Mesenchymal stem cell (in vitro differentiated cells and primary cell): ENCODE measurements at regions not wholly inside any gene's neighbourhood (a gene's known extent, or its start where the extent isn't known, plus 50 kb on each side); places are given as distances from the start of the nearest gene placed in this dataset.
"Not testable (repeated sequence)": the region's sequence is repeated elsewhere in the genome, so short reads cannot be mapped to it uniquely, and the experiment has no call there.

Experiments
- DNase-seq: peaks from one replicate; pipeline ENCODE4 v3.0.0-alpha.2; 2013
- H2AFZ ChIP-seq: one replicate; pipeline ENCODE4 v1.6.1; 2013; ENCODE audit warnings: low read depth, mild to moderate bottlenecking, control low read depth, inconsistent platforms, low read length, moderate library complexity
- H2AK5ac ChIP-seq: 2 replicates; pipeline ENCODE4 v1.6.1; 2013; ENCODE audit warnings: low read length, moderate library complexity, mild to moderate bottlenecking, inconsistent platforms; ENCODE audit not compliant: severe bottlenecking
- H2BK120ac ChIP-seq: one replicate; pipeline ENCODE4 v1.6.1; 2013; ENCODE audit warnings: low read depth, mild to moderate bottlenecking, inconsistent platforms, low read length, moderate library complexity
- H2BK12ac ChIP-seq, 2 experiments: one replicate each; pipeline ENCODE4 v1.6.1; 2013; ENCODE audit warnings: inconsistent platforms in 2 of 2, low read length in 2 of 2, mild to moderate bottlenecking in 2 of 2, moderate library complexity in 2 of 2, control low read depth in 1 of 2
- H2BK15ac ChIP-seq: one replicate; pipeline ENCODE4 v1.6.1; 2013; ENCODE audit warnings: mild to moderate bottlenecking, low read depth, inconsistent platforms; ENCODE audit not compliant: poor library complexity, severe bottlenecking
- H2BK5ac ChIP-seq: 2 replicates; pipeline ENCODE4 v1.6.1; 2013; ENCODE audit warnings: low read depth, mild to moderate bottlenecking, low read length, control low read depth, inconsistent platforms; ENCODE audit not compliant: poor library complexity, severe bottlenecking
- H3K14ac ChIP-seq, 2 experiments: one replicate each; pipeline ENCODE4 v1.6.1; 2013; ENCODE audit warnings: inconsistent platforms in 2 of 2, low read length in 2 of 2, control low read depth in 1 of 2, mild to moderate bottlenecking in 1 of 2, moderate library complexity in 1 of 2
- H3K18ac ChIP-seq, 2 experiments: one replicate each; pipeline ENCODE4 v1.6.1; 2013; ENCODE audit warnings: inconsistent platforms in 2 of 2, low read length in 2 of 2, control low read depth in 1 of 2, low read depth in 1 of 2, mild to moderate bottlenecking in 1 of 2
- H3K23ac ChIP-seq, 2 experiments: one replicate each; pipeline ENCODE4 v1.6.1; 2013; ENCODE audit warnings: inconsistent platforms in 2 of 2, low read length in 2 of 2, mild to moderate bottlenecking in 2 of 2, moderate library complexity in 2 of 2, control low read depth in 1 of 2
- H3K27ac ChIP-seq: 2 replicates; pipeline ENCODE4 v1.5.1; 2013; ENCODE audit warnings: mild to moderate bottlenecking, moderate library complexity, low read length, control low read depth, inconsistent platforms; ENCODE audit not compliant: poor library complexity, severe bottlenecking
- H3K27me3 ChIP-seq, 2 experiments: 2 replicates each; pipeline versions ENCODE4 v1.6.1 to v1.7.0; 2013; ENCODE audit warnings: low read length in 2 of 2, mild to moderate bottlenecking in 2 of 2, moderate library complexity in 2 of 2, control low read depth in 1 of 2, inconsistent platforms in 1 of 2; ENCODE audit not compliant: control insufficient read depth in 1 of 2, insufficient read depth in 1 of 2
- H3K36me3 ChIP-seq, 2 experiments: 2 replicates each; pipeline versions ENCODE4 v1.6.1 to v1.7.0; 2013; ENCODE audit warnings: low read length in 2 of 2, control low read depth in 1 of 2, inconsistent platforms in 1 of 2, low read depth in 1 of 2, mild to moderate bottlenecking in 1 of 2; ENCODE audit not compliant: insufficient read depth in 2 of 2, control insufficient read depth in 1 of 2
- H3K4ac ChIP-seq, 2 experiments: one replicate each; pipeline ENCODE4 v1.6.1; 2013; ENCODE audit warnings: inconsistent platforms in 2 of 2, low read length in 2 of 2, mild to moderate bottlenecking in 2 of 2, moderate library complexity in 2 of 2, control low read depth in 1 of 2, low read depth in 1 of 2
- H3K4me1 ChIP-seq: 2 replicates; pipeline ENCODE4 v1.6.1; 2013; ENCODE audit warnings: low read depth, low read length, control low read depth; ENCODE audit not compliant: control insufficient read depth, insufficient read depth
- H3K4me2 ChIP-seq: 2 replicates; pipeline ENCODE4 v1.6.1; 2013; ENCODE audit warnings: low read length, mild to moderate bottlenecking, inconsistent platforms; ENCODE audit not compliant: poor library complexity, severe bottlenecking
- H3K4me3 ChIP-seq, 2 experiments: 2 replicates each; pipeline versions ENCODE4 v1.5.1 to v1.7.0; 2013; ENCODE audit warnings: low read length in 2 of 2, mild to moderate bottlenecking in 2 of 2, control low read depth in 1 of 2, low read depth in 1 of 2; ENCODE audit not compliant: insufficient read depth in 1 of 2
- H3K79me1 ChIP-seq: replicated peaks from 2 replicates; pipeline ENCODE4 v1.6.1; 2013; ENCODE audit warnings: mild to moderate bottlenecking, control low read depth, low read length, inconsistent platforms; ENCODE audit not compliant: poor library complexity, severe bottlenecking
- H3K9ac ChIP-seq: 2 replicates; pipeline ENCODE4 v1.7.0; 2013; ENCODE audit warnings: mild to moderate bottlenecking, low read length, moderate library complexity
- H3K9me3 ChIP-seq: 2 replicates; pipeline ENCODE4 v1.7.0; 2013; ENCODE audit warnings: mild to moderate bottlenecking, low read length; ENCODE audit not compliant: control insufficient read depth
- H4K8ac ChIP-seq: one replicate; pipeline ENCODE4 v1.6.1; 2013; ENCODE audit warnings: inconsistent platforms, mild to moderate bottlenecking, low read length, moderate library complexity
- H4K91ac ChIP-seq: one replicate; pipeline ENCODE4 v1.6.1; 2013; ENCODE audit warnings: mild to moderate bottlenecking, low read length, inconsistent platforms
- WGBS: methylation state at CpG from one replicate; pipeline ENCODE4 v1.1.7; 2013; ENCODE audit warnings: mixed read lengths; 5-methylcytosine and 5-hydroxymethylcytosine counted together

DNA sequence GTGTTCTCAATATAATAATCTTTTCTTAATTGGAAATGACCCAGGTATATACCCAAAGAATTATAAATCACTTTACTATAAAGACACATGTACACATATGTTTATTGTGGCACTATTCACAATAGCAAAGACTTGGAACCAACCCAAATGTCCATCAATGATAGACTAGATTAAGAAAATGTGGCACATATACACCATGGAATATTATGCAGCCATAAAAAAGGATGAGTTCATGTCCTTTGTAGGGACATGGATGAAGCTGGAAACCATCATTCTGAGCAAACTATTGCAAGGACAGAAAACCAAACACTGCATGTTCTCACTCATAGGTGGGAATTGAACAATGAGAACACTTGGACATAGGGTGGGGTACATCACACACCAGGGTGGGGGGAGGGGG is 56.8 kb downstream of the SCGB2B2 start:
- H2BK12ac ChIP-seq, H2AFZ ChIP-seq, H3K4me1 ChIP-seq: not testable (repeated sequence)

DNA sequence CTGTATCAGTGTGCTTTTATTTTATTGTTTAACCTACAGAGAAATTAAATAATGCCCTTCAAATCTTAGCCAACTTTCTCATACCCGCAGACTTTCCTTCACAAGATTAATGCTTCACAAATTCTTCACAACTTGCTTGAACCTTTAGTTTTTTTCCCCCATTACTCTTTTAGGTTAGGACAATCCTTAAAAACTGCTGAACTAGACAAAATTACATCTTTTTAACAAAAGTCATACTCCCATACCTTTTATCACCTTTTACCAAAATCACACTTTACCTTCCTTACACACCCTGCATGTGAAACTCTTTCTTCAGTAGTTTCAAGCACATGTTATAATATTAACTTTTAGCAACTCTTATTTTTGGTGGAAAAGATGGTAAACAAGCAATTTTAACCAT is 58.5 kb downstream of the SCGB2B2 start:
- Histone ChIP-seq H3K36me3 (no peaks in the 10 kb centered on the region), H2BK15ac (no peak overlapping the region), H4K91ac (no peak overlapping the region), H3K4ac (no peak overlapping the region), H2BK12ac (no peak overlapping the region), H3K4me3 (no peak overlapping the region), H3K4me2 (no peak overlapping the region), H2AFZ (no peak overlapping the region), H3K14ac (no peak overlapping the region), H2AK5ac (no peak overlapping the region), H4K8ac (no peak overlapping the region), H3K27me3 (no peaks in the 10 kb centered on the region), H3K18ac (no peak overlapping the region), H3K23ac (no peak overlapping the region), H3K9ac (no peak overlapping the region), H2BK120ac (no peak overlapping the region), H2BK5ac (no peak overlapping the region), H3K79me1 (no peaks in the 10 kb centered on the region), H3K9me3 (peaks cover 42% of the 10 kb centered on the region), H3K4me1 (no peaks in the 10 kb centered on the region), H3K27ac (no peak overlapping the region)
- DNase-seq = no peak
- WGBS = 94% methylated on average over 1 of the region's 1 CpG

More for the DNA sequence above, 56.8 kb downstream of the SCGB2B2 start:
- not testable (repeated sequence) for H3K27me3 ChIP-seq, H3K4ac ChIP-seq, H3K23ac ChIP-seq, H2BK5ac ChIP-seq, H3K36me3 ChIP-seq, H3K79me1 ChIP-seq, H2BK120ac ChIP-seq, H4K91ac ChIP-seq, H4K8ac ChIP-seq, H3K14ac ChIP-seq, H3K9ac ChIP-seq, H3K4me2 ChIP-seq, H3K18ac ChIP-seq, H3K4me3 ChIP-seq, DNase-seq, H3K27ac ChIP-seq, H2BK15ac ChIP-seq, H2AK5ac ChIP-seq
- H3K9me3 ChIP-seq = peaks cover 41% of the 10 kb centered on the region

- not testable (repeated sequence) for H3K4me2 ChIP-seq, H3K4ac ChIP-seq, H3K4me1 ChIP-seq, DNase-seq, H2BK120ac ChIP-seq, H2BK12ac ChIP-seq, H3K14ac ChIP-seq, H2BK5ac ChIP-seq, H3K36me3 ChIP-seq, H3K79me1 ChIP-seq, H3K23ac ChIP-seq, H2AK5ac ChIP-seq, H2BK15ac ChIP-seq, H3K18ac ChIP-seq, H3K9ac ChIP-seq, H3K27me3 ChIP-seq, H3K4me3 ChIP-seq, H4K8ac ChIP-seq, H4K91ac ChIP-seq, H2AFZ ChIP-seq, H3K27ac ChIP-seq
- H3K9me3 ChIP-seq = peaks cover 38% of the 10 kb centered on the region
- WGBS = 80% methylated on average over 3 of the region's 8 CpGs
These were observed 59.0 kb downstream of the SCGB2B2 start for GRCh38 chr19:34617996-34618395.

GRCh38 chr19:34603003-34603402 is 74.0 kb downstream of the SCGB2B2 start:
- H2BK5ac ChIP-seq = no peak overlapping the region
- H3K18ac ChIP-seq = no peak overlapping the region
- DNase-seq = no peak
- H3K79me1 ChIP-seq = no peaks in the 10 kb centered on the region
- no peak overlapping the region for H2AK5ac ChIP-seq
- no peak overlapping the region for H3K4ac ChIP-seq
- H4K8ac ChIP-seq = no peak overlapping the region
- H3K4me1 ChIP-seq = no peaks in the 10 kb centered on the region
- H2BK12ac ChIP-seq = no peak overlapping the region
- H3K27me3 ChIP-seq = no peaks in the 10 kb centered on the region
- H3K36me3 ChIP-seq = no peaks in the 10 kb centered on the region
- H3K23ac ChIP-seq = no peak overlapping the region
- H3K27ac ChIP-seq = no peak overlapping the region
- H2AFZ ChIP-seq = no peak overlapping the region
- no peak overlapping the region for H3K14ac ChIP-seq
- no peak overlapping the region for H4K91ac ChIP-seq
- H3K4me3 ChIP-seq = no peak overlapping the region
- H2BK15ac ChIP-seq = no peak overlapping the region
- H3K4me2 ChIP-seq = no peak overlapping the region
- H3K9ac ChIP-seq = no peak overlapping the region
- H2BK120ac ChIP-seq = no peak overlapping the region
- peaks cover 26% of the 10 kb centered on the region for H3K9me3 ChIP-seq
